NCI-H1694 (cell line): ENCODE measurements at regions not wholly inside any gene's neighbourhood (a gene's known extent, or its start where the extent isn't known, plus 50 kb on each side); places are given as distances from the start of the nearest gene placed in this dataset.
"Not testable (repeated sequence)": the region's sequence is repeated elsewhere in the genome, so short reads cannot be mapped to it uniquely, and the experiment has no call there.

Experiments used
- DNase-seq: peaks from one replicate; lab custom pipeline; 2025; lab: John Stamatoyannopoulos, UW

DNA sequence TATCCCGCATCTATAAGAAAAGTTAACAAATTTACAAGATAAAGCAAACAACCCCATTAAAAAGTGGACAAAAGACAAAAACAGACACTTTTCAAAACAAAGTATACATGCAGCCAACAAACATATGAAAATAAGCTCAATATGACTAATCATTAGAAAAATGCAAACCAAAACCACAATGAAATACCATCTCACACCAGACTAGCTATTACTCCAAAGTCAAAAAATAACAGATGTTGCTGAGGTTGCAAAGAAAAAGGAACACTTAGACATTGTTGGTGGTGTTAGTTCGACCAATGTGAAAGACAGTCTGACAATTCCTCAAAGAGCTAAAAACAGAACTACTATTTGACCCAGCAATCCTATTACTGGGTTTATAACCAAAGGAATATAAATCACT, 968.6 kb upstream of the USP15 start:
- DNase-seq = no peak

GRCh38 chr12:61294011-61294410, 966.2 kb upstream of the USP15 start:
- DNase-seq = not testable (repeated sequence)

GRCh38 chr12:61301817-61302216, 958.4 kb upstream of the USP15 start:
- DNase-seq = no peak

GRCh38 chr12:61302282-61302681, 957.9 kb upstream of the USP15 start:
- DNase-seq = no peak

DNA sequence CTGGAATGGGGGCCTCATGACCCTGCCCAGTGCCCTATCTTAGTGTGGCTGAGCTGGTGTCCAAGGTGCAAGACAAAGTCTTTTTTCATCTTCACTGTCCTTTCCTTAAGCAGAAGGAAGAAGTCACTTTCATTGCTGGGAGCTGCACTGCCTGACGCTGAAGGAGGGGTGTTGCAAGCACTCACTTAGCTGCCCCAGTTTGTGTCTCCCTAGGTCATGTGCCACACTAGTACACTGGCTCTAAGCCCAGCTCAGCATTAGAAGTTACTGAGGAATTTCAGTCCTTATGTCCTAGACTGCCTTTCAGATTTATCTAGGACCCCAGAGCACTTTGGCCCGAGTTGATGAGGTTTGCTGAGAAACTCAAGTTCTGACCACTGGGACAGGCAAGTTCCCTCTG, 952.0 kb upstream of the USP15 start:
- no peak for DNase-seq

GRCh38 chr12:61311413-61311812, 948.8 kb upstream of the USP15 start:
- DNase-seq = no peak

DNA sequence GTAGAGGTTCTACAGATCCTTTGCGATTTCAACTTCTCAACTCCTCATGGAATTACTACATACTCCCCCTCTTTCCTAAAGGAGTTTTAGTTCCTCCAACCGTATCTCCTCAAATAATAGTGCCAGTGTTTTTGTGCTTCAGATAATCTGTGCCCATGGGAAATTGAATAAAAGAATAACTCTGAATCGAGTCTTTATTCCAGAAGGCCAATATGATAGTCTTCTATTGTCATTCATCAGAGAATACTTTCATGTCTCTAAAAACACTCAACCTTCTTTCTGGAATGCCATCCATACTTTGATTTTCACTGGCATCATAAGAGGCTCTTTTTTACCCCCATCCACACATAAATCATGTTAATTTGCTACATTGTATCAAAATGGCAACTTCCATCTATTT, 911.3 kb upstream of the USP15 start:
- DNase-seq = no peak

DNA sequence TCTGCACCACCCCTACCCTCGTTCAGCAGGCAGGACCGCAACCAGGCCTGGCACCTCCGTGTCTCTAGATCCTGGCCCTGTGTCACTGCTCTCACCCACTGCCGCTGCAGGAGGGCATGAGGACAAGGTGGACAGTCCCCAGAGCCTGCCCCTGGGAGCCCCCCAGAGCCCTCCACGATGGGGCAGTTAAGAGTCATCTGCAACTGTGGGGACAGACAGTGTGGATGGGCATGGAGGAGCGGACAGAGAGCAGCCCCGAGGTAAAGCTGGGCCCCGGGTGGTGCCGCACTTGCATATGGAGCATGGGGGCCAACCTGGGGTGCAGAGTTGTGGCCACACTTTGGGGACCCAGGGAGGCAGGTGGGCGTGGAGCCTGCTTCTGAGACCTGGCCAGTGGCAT, 905.1 kb upstream of the USP15 start:
- DNase-seq = no peak

GRCh38 chr12:61356485-61356884, 903.7 kb upstream of the USP15 start:
- no peak for DNase-seq

- DNase-seq = no peak
Measured at GRCh38 chr12:61357496-61357895, 902.7 kb upstream of the USP15 start.

- DNase-seq = no peak
Measured at GRCh38 chr12:61362037-61362436, 898.2 kb upstream of the USP15 start.

DNA sequence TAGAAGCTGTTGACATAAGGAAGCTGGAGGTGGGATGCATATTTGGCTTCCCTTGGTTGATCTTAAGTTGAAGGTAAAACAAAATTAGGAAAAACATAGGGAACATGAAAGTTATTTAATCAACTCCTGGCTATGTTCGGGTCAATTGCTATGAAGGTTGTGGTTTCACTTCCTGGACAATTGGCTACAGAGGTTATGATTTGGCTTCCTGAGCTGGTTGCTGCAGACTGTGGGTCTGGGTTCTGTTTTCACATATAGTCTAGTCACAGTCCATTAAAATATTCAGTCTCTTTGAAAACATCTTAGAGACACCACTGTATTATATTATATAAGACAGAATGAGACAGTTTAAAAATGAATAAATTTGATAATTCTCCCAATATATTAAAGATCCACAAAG, 895.2 kb upstream of the USP15 start:
- no peak for DNase-seq

DNA sequence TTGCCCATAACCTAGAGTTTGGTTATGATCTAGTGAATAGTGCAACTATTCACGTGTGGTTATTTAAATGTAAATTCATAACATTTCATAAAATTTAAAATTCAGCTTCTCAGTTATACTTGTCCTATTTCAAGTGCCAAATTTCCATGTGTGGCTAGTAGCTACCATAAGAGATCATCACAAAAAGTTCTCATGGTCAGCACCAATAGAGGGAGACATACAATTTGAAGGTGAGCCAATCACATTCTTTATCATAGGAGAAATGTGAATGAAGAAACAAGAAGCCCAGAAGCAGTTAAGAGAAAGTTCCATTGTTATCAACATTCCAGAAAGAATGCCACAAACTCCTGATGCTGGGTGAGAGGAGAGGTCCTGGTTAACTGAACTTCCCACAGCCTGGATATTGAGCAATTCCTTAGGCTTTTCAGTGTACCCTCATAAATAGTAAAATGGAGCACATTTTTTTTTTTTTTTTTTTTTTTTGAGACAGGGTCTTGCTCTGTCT, 892.9 kb upstream of the USP15 start:
- DNase-seq = no peak

DNA sequence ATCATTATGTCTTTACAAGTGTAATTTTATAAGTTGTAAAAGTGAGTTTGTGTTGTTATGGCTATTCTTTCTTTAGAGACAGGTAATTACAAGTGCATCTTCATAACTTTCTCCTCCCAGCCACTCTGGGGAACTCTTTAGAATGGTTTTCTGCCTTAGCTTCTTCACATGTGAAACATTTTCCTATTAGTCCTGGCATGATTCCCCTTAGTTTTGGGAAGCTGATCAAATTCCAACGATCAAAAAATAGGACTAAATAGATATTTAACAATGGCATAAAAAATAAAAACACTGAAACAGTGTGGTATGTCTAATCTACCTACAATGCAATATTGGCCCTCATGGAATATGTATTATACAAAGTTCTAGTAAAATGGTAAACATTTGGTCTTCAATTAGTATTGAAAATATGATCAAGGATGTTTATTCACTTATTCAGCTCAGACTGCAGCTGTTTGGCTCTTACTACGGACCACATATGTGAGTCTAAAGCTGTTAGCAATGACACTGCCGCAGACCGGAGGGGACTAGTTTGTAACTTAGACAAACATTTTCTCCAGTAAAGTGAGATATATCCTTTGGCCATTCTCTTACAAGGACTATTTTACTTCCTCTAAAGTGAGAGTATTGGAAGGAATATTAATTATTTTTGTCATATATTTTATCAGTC, 890.8 kb upstream of the USP15 start:
- no peak for DNase-seq

- DNase-seq = no peak
Measured at GRCh38 chr12:61384511-61384910, 875.7 kb upstream of the USP15 start.

- DNase-seq = no peak
Measured at GRCh38 chr12:61385771-61386170, 874.4 kb upstream of the USP15 start.

GRCh38 chr12:61397668-61398067, 862.5 kb upstream of the USP15 start:
- no peak for DNase-seq

DNA sequence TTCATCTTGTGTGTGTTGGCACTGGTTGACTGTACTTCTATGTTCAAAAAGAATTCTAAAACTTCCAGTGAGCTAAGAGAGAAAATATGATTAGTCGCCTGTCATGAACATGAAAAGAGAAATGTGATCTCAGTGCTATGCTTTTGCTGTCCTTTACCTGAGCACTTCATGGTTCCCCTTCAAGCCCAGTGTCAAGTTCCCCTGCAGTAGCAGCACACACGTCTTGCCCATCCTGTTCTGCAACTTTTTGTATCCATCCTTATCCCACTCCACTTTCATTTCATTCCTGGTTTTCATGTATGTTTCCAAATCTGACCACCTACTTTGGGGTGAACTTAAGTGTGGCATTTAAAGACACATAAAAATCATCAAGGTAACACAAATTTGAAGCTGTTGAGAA, 848.0 kb upstream of the USP15 start:
- DNase-seq = no peak

DNA sequence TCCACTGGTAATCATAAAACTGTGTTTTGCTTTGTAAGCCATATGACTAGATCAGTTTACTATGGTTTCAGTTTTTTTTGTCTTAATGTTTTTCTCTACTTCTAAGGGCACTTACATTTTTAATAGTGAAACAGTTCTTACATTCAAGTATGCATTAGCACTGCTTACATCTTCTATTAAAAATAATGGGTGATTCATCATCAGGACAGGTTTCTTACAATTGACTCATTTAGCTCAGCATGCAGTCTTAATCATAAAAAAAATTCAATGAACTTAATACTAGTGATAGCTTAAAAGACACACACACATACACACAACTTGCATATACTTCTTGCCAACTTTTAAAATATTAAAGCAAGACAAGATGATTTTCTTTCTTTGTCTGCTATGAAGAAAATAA, 845.7 kb upstream of the USP15 start:
- DNase-seq = no peak

DNA sequence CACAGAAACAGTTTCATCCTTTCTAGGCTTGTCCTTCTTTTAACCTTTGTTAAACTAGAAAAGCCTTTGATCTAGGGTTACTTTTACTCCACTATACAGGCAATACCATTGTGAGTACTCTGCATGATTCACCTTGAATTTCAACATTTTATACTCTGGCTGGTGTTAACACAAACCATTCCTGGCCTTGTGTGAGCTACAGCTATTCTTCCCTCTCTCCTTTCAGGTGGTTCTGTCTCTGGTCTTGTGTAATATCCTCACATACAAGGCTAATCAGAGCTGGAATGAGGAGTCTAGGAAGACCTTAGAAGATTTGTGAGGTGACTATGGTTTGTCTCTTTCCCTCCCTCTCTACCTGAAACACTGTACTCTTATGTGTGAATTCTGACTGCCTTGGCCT, 837.4 kb upstream of the USP15 start:
- DNase-seq = no peak

- no peak for DNase-seq
Measured at GRCh38 chr12:61452076-61452475, 808.1 kb upstream of the USP15 start.

GRCh38 chr12:61487728-61488127, 772.5 kb upstream of the USP15 start:
- no peak for DNase-seq

GRCh38 chr12:61490526-61491498, 769.4 kb upstream of the USP15 start:
- no peak for DNase-seq
